DND-41 (cell line): ENCODE measurements at regions not wholly inside any gene's neighbourhood (a gene's known extent, or its start where the extent isn't known, plus 50 kb on each side); places are given as distances from the start of the nearest gene placed in this dataset.

ENCODE experiments used
- ATAC-seq: fragments of 200-7000 bp; cut with Tn5 transposase; 3 replicates; pipeline ENCODE4 v1.9.1; 2021; ENCODE audit warnings: low read depth; ENCODE audit not compliant: insufficient read depth
- DNase-seq: peaks from one replicate; pipeline ENCODE4 v3.0.0-alpha.2; 2020
- H2AFZ ChIP-seq: 2 replicates; pipeline ENCODE4 v1.6.0; 2012; ENCODE audit warnings: low read depth, low read length
- H3K27ac ChIP-seq: 2 replicates; pipeline ENCODE4 v1.5.1; 2012; ENCODE audit warnings: low read length, inconsistent platforms
- H3K27me3 ChIP-seq: fragments of 200-600 bp; sonication (generic); 2 replicates; pipeline ENCODE4 v1.6.0; 2012; ENCODE audit warnings: low read length, mild to moderate bottlenecking, inconsistent platforms; ENCODE audit not compliant: insufficient read depth, poor library complexity
- H3K36me3 ChIP-seq: 2 replicates; pipeline ENCODE4 v1.5.1; 2012; ENCODE audit warnings: low read length, inconsistent platforms; ENCODE audit not compliant: insufficient read depth
- H3K4me1 ChIP-seq: 2 replicates; pipeline ENCODE4 v1.5.1; 2012; ENCODE audit warnings: mild to moderate bottlenecking, low read length; ENCODE audit not compliant: insufficient read depth
- H3K4me2 ChIP-seq: 2 replicates; pipeline ENCODE4 v1.6.0; 2012; ENCODE audit warnings: mild to moderate bottlenecking, moderate library complexity, low read length, inconsistent platforms; ENCODE audit not compliant: insufficient read depth
- H3K4me3 ChIP-seq, 2 experiments: fragments of 200-600 bp in 1 of 2; shearing (Covaris generic) in 1 of 2; 2 replicates each; pipeline ENCODE4 v1.5.1; 2012 to 2016; ENCODE audit warnings: inconsistent platforms in 2 of 2, low read length in 2 of 2, mild to moderate bottlenecking in 2 of 2, low read depth in 1 of 2, moderate library complexity in 1 of 2
- H3K79me2 ChIP-seq: 2 replicates; pipeline ENCODE4 v1.6.0; 2012; ENCODE audit warnings: low read length, inconsistent platforms; ENCODE audit not compliant: insufficient read depth
- H3K9ac ChIP-seq: 2 replicates; pipeline ENCODE4 v1.6.0; 2012; ENCODE audit warnings: low read depth, mild to moderate bottlenecking, inconsistent platforms, low read length, moderate library complexity
- H3K9me3 ChIP-seq: 2 replicates; pipeline ENCODE4 v1.5.1; 2012; ENCODE audit warnings: low read length, moderate library complexity, mild to moderate bottlenecking, inconsistent platforms; ENCODE audit not compliant: insufficient read depth, severe bottlenecking
- H4K20me1 ChIP-seq: 2 replicates; pipeline ENCODE4 v1.6.0; 2012; ENCODE audit warnings: low read length; ENCODE audit not compliant: insufficient read depth
- CTCF ChIP-seq: IDR thresholded peaks from 2 replicates; pipeline ENCODE4 v1.5.1; 2012; ENCODE audit warnings: borderline replicate concordance, low read length, moderate library complexity, mild to moderate bottlenecking; ENCODE audit not compliant: poor library complexity, severe bottlenecking; ENCODE audit errors: extremely low read depth
- EZH2 ChIP-seq: IDR thresholded peaks from 3 replicates; pipeline ENCODE4 v1.6.1; 2012; ENCODE audit warnings: borderline replicate concordance, low read depth, mild to moderate bottlenecking, moderate library complexity, low read length, inconsistent platforms; ENCODE audit not compliant: severe bottlenecking

GRCh38 chr10:84605802-84606201 lies 277.4 kb downstream of the CCSER2 start:
- Histone ChIP-seq H3K79me2 (no peaks in the 10 kb centered on the region), H4K20me1 (no peaks in the 10 kb centered on the region), H3K4me3 (no peak overlapping the region), H3K27ac (no peak overlapping the region), H3K36me3 (no peaks in the 10 kb centered on the region), H2AFZ (no peak overlapping the region), H3K27me3 (peaks cover 13% of the 10 kb centered on the region), H3K4me1 (no peaks in the 10 kb centered on the region), H3K4me2 (no peak overlapping the region), H3K9me3 (no peaks in the 10 kb centered on the region), H3K9ac (no peak overlapping the region)
- no peak for DNase-seq
- TF ChIP-seq CTCF (no peak), EZH2 (no peak)
- ATAC-seq, result no peak

GRCh38 chr10:84606428-84606827 lies 278.0 kb downstream of the CCSER2 start:
- Histone ChIP-seq H3K27me3 (peaks cover 13% of the 10 kb centered on the region), H2AFZ (no peak overlapping the region), H4K20me1 (no peaks in the 10 kb centered on the region), H3K9me3 (no peaks in the 10 kb centered on the region), H3K4me3 (no peak overlapping the region), H3K9ac (no peak overlapping the region), H3K36me3 (no peaks in the 10 kb centered on the region), H3K79me2 (no peaks in the 10 kb centered on the region), H3K4me2 (no peak overlapping the region), H3K27ac (no peak overlapping the region), H3K4me1 (no peaks in the 10 kb centered on the region)
- no peak for ATAC-seq
- no peak for DNase-seq
- TF ChIP-seq EZH2 (no peak), CTCF (no peak)

- no peak overlapping the region for H3K4me2 ChIP-seq
- no peaks in the 10 kb centered on the region for H3K36me3 ChIP-seq
- no peak overlapping the region for H3K9ac ChIP-seq
- no peak overlapping the region for H3K4me3 ChIP-seq
- DNase-seq, result no peak
- H3K9me3 ChIP-seq, result no peaks in the 10 kb centered on the region
- peaks cover 13% of the 10 kb centered on the region for H3K27me3 ChIP-seq
- TF ChIP-seq CTCF, result no peak
- no peak for TF ChIP-seq EZH2
- no peaks in the 10 kb centered on the region for H3K4me1 ChIP-seq
- no peaks in the 10 kb centered on the region for H3K79me2 ChIP-seq
- no peak for ATAC-seq
- no peaks in the 10 kb centered on the region for H4K20me1 ChIP-seq
- no peak overlapping the region for H3K27ac ChIP-seq
- no peak overlapping the region for H2AFZ ChIP-seq
These were observed 278.7 kb downstream of the CCSER2 start for GRCh38 chr10:84607044-84607443.

- DNase-seq (no peak), ATAC-seq (no peak)
- Histone ChIP-seq H3K9ac (no peak overlapping the region), H3K79me2 (no peaks in the 10 kb centered on the region), H3K4me3 (no peak overlapping the region), H3K9me3 (no peaks in the 10 kb centered on the region), H3K27me3 (peaks cover 13% of the 10 kb centered on the region), H3K27ac (no peak overlapping the region), H3K4me1 (no peaks in the 10 kb centered on the region), H4K20me1 (no peaks in the 10 kb centered on the region), H2AFZ (no peak overlapping the region), H3K36me3 (no peaks in the 10 kb centered on the region), H3K4me2 (no peak overlapping the region)
- no peak for TF ChIP-seq CTCF
- TF ChIP-seq EZH2, result no peak
These were observed 279.1 kb downstream of the CCSER2 start for GRCh38 chr10:84607523-84607922.
